NCI-H446 treated with DMSO at 0.1 percent for 48 hours (cell line): ENCODE measurements at regions not wholly inside any gene's neighbourhood (a gene's known extent, or its start where the extent isn't known, plus 50 kb on each side); places are given as distances from the start of the nearest gene placed in this dataset.
"Not testable (repeated sequence)": the region's sequence is repeated elsewhere in the genome, so short reads cannot be mapped to it uniquely, and the experiment has no call there.

ENCODE experiments used
- DNase-seq: peaks from one replicate; lab custom pipeline; 2025; lab: John Stamatoyannopoulos, UW

DNA sequence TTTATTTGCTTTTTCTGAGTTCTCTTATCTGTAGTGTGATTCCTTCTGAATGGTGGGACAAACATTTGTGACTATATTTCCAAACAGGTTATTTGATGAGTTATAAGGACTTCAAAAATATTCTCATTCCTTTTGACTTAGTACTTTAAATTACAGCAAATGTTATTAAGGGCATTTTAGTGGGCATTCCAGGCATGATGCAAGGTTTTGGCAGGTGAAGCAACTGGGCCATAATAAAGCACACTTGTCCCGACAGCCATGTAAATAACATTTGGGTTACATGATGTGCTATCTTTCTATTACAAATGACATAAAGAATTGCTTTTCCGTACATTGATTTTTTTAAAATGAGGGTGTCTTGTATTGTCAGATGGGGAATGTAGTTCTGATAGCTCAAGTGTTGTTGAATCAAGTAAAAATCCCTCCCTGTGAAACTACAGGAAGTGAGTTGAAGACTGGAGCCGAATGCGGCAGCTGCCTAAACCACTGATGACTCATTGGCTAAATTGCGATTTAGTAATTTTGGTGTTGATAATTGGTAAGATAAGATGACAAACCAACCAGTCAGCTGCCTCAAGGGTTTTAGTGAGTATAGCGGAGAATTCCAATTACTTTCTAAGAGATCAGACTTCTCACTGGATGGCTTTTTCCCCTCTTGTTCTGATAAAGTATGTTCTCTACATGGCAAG is 231.3 kb upstream of the NPY start:
- DNase-seq = no peak

DNA sequence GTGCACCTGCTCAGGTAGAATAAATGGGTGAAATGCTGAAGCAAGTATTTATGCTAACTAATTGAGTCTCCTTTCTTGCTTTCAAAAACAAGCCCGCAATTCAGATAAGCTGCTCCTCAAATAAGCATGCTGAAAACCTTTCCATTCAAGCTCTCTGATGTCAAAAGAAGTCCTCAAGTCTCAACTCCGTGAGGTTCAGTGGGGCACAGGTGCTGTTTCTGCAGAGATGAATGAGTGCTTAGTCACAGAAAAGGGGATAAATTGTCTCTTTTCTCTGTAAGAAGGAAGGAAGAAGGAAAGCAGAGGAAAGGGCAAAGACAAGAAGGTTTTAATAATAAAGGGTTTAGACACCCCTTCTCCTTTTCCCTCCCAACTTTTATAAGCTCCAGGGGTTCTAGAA is 229.8 kb upstream of the NPY start:
- no peak for DNase-seq

DNA sequence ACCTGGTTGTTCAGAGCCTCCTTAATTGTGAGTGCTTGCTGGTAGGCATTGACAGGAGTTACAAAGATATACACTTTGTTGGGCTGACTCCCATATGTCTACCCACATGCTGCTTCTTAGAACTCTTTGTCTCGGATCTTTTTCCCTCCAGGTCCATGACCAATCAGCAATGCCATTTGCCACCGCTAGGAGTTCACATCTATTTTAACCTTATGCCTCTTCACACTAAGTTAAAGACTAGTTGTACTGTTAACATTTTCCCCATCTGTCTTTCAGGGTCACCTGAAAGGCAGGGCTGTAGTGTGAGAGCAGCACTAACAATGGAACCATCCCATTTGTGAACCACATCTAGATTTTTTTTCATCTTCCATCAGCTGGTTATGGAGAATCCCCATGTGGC is 226.7 kb upstream of the NPY start:
- DNase-seq = no peak

DNA sequence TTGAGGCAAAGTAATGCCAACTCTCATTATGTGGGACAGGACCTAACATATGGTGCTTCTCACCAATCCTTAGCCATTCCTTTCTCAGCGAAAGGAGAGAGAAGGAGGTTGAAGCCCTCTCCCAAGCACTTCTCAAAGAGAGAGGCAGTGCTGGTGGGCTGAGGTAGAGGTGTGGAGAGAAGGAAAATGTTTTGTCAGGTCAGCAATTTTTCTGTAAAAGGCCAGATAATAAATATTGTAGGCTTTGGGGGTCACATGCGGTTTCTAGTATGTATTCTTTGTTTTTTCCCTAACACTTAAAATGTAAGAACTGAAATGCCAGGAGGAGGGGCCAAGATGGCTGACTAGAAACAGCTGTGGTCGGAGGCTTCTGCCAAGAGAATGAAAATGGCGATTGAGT is 225.0 kb upstream of the NPY start:
- DNase-seq = no peak

DNA sequence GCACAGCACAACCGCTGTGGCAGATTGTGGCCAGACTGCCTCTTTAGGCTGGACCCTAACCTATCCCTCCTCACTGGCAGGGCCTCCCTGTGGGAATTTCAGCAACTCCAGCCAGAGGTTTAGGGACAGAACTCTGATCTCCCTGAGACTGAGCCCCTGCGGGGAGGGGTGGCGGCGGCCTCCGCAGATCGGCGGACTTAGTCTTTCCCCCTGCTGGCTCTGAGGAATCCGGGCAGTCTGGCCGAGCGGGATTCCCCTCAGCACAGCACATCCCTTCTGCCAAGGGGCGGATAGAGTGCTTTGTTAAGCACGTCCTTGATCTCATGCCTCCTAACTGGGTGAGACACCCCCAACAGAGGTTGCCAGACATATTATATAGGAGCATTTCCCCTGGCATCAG is 224.2 kb upstream of the NPY start:
- no peak for DNase-seq

DNA sequence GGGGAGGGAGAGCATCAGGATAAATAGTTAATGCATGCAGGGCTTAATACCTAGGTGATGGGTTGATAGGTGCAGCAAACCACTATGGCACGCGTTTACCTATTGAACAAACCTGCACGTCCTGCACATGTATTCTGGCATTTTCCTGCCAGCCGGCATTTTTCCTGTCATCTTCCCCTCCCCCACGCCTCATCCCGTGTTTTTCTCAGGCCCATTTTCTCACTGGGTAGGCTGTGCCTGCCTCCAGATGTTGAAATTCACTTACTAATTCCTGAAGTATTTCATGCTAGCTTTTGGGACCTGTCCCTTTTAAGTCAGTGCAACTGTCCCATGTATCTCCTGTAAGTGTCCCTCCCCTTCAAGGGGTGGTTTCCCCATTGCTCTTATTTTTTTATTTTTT is 220.3 kb upstream of the NPY start:
- DNase-seq = no peak

DNA sequence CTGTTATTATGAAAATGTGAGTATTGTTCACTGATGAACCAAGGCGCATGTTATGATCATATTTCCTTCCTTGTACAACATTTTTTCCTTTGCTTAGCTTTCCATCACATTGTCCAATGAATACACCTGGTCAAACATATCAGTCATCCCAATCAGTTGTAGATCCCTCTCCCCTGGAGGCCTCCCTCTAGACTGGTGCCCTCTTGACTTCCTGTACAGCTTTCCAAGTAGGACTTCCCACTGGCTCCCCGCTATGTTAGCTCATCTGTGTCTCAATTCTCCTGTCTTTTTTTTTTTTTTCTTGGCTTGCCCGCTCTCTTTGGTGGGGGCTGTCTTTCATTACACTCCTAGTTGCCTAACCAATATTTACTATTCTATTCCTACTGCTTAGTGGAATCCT is 214.2 kb upstream of the NPY start:
- DNase-seq = no peak

DNA sequence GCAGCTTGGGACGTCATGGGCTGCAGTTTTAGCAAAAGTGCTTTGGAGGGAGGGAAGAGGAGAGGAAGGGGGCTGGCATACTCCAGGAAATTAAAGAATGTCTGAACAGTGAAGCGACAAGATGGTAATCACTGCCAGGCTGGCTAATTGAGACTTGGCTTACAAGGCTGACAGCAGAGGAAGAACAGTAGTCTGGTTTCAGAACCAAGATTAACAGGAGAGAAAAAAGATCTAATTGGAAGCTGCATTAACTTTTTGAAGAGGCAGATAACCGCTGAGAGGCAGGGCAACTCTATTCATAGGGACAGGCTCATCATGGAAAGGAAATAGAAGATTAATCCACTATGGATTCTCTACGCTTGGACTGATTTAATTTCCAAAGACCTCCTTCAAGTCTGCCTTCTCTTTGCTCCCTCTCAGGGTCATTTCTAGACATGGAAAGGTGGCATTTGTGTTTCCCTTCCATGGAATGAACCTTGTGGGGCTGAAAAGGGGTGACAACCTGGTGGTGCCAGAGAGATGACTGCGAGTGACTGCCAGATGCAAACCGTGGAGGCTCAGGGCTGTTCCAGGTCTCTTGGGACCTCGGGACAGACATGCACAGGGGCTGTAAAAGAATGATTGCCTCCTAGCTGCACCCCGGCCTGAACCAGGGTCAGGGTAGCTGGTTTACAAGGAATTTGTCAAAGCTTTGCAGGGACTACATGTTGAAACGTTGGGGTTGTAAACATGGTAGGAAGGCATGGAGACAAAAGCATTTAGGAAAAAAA is 210.2 kb upstream of the NPY start:
- DNase-seq = no peak

DNA sequence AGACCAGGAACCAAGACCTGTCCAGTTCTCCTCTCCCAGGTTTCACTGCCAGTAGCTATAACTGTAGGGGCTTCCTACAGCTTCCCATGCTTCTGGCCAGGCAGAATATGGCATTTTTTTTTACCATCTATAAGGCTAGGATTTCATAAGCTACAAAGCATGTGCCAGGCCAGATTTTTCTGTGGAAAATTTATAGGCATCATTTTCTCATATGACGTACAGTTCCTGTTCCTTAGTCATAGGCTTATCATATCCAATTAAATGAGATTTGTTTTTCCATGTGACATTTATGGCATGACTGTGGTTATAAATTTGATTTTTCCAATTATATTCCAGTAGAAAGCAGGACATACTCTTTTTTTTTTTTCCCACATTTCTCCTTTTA is 208.6 kb upstream of the NPY start:
- no peak for DNase-seq

DNA sequence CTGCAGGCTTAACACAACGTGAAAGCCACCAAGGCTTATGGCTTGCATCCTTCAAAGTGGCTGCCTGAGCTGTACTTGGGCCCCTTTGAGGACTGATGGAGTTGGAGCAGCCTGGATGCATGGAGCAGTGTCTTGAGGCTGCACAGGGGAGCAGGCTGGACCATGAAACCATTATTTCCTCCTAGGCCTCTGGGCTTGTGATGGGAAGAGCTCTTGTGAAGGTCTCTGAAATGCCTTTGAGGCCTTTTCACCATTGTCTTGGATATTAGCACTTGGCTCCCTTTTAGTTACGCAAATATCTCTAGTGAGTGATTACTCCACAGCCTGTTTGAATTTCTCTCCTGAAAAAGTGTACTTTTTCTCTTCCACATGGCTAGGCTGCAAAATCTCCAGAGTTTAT is 201.2 kb upstream of the NPY start:
- no peak for DNase-seq

DNA sequence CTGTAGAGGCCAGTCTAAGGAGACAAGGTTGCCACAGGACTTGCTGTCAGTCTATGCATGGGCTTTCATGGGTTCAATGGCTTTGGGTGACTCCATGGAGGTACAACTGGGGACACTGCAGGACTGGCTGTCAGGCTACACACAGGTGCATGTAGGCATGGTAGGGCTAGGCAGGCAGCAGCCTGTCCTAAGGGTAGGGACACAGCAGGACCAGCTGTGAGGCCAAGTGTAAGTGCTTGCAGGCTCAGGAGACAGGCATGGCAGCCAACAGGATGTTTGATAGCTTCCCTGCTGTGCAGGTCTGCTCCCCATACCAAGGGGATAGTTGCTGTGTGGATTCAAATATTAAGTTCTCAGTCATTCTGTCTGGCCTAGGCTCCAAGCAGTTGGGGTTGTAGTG is 181.0 kb upstream of the NPY start:
- no peak for DNase-seq

DNA sequence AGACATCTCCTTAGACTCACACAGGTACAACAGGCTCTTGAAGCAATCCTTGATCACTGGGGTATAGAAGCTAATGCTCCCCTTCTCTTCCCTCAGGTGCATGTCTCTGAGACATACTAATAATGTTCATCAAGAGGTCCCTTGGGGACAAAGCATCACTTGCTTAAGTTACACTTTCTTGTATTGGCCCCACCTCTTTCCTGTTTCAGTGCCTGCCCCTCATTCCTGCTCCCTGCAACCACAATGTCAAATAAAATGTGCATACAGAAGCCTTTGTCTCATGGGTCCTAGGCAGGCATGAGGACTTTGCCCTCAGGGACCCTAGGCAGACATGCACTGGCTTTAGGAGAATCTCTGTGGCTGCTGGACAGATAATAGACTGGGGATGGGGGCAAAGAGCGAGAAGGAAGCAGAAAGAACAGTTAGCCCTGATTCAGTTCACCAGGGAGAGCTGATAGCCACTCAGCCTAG is 175.0 kb upstream of the NPY start:
- no peak for DNase-seq

DNA sequence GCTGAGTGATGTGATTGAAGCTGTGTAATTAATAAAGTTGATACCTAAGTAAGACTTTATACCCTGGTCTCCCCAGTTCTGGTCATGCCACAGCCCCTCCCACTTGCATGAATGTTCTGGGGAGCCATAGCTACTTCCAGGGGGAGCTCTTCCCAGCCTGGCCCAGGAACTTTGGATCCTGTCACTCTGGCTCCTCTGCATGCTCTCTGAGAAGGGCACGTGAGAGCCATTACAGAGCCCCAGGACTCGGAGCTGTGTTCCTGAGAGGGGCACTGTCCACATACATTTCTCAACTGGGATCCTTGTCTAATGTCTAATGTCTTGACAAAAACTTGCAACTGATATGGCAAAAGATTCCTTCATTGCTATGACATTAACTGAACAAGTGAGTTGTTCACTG is 173.9 kb upstream of the NPY start:
- DNase-seq = no peak

DNA sequence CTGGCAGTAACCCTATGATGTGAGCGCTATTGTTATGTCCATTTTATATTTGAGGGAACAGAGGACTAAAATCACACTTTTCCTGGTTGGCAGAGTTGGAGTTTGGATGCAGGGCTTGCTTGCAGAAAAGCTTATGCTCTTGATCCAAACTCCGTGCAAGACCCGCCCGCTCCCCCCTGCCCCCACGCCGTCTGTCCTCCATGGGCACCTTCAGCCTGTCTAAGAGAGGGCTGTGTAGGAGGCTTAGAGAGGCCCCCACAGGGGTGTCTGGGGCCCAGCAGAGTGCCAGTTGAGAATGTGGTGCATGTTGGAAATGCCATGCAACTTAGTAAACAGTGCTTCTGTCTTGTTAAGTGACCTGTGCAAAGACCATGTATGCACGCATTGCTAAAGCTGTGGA is 170.5 kb upstream of the NPY start:
- DNase-seq = no peak

DNA sequence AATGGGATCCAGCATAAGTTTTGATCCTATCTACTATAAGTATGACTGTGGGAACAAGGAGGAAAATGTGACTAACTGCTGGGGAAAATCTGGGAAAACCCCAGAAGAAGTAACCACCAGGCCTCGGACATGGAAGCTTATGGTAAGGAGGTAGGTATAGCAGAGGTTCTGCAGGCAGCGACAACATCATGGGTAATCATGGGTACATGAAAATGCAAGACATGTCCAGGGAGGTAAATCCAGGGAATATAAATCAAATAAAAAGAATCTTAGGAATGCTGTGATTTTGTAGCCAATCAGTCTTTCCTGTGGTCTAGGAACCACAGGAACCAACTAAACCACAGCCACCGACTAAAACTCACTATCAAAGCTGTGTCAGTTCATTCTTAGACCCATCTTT is 168.3 kb upstream of the NPY start:
- DNase-seq = no peak

DNA sequence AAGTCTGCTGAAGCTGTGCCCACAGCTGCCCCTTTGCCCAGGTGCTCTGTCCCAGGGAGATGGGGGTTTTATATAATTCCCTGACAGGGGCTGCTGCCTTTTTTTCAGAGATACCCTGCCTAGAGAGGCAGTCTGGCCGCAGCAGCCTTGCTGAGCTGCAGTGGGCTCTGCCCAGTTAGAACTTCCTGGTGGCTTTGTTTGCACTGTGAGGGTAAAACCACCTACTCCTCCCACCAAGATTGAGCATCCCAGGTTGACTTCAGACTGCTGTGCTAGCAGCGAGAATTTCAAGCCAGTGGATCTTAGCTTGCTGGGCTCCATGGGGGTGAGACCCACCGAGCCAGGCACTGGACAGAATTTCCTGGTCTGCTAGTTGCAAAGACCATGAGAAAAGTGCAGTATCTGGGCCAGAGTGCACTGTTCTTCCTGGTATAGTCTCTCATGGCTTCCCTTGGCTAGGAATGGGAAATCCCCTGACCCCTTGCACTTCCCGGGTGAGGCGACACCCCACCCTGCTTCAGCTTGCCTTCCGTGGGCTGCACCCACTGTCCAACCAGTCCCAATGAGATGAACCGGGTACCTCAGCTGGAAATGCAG is 166.0 kb upstream of the NPY start:
- DNase-seq = not testable (repeated sequence)

DNA sequence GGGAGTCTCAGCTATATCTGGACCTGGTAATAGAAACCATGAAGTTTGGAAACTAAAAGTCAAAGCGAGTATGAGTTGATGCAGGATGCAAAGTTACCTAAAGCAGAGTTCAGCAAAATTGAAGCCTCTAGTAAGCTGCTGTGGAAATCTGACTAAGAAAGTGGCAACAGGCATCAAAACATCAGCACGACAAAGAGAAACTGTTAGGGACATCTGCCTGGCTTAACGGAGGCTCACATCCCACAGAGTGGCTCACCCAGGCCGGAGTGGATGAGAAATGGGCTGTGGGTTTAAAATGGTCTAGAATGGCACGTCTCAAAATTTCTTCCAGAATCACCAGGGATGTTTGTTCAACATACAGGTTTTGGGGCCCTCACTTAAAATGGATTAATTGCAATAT is 164.1 kb upstream of the NPY start:
- DNase-seq = no peak

DNA sequence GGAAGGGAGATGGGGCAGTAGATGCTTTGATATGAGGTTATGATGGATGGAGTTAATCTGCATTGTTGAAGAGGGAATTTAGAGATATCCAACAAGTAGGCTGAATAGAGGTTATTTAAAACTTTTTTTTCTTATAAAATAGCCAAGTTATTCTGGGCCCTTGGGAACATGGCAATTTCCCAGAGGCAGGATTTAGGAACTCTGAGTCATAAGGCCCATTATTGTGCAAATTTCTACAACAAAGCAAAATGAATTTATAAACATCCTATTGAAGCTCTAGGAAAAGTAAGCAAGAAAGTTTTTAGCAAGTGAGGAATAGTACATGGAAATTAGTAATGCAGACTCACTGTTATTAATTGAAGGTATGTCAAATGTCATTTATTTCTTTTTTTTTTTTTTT is 160.9 kb upstream of the NPY start:
- DNase-seq = no peak

DNA sequence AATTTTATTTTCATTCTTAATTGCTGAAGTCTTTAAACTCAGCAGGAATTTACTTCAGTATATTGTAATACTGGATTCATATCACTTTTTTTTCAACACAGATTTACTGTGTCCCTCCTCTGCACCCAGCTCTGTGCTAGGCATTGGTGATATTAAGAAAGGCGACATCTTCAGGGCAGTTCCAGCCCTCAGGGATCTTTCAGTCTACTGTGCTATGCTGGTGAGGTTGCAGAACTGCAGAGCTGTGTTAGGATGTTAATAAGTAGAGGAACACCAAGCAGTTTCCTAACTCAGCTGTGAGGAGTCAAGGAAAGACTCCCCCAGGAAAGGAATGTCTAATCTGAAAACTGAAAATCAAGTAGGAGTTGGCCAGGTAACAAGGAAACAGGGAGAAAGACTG is 158.2 kb upstream of the NPY start:
- DNase-seq = no peak

DNA sequence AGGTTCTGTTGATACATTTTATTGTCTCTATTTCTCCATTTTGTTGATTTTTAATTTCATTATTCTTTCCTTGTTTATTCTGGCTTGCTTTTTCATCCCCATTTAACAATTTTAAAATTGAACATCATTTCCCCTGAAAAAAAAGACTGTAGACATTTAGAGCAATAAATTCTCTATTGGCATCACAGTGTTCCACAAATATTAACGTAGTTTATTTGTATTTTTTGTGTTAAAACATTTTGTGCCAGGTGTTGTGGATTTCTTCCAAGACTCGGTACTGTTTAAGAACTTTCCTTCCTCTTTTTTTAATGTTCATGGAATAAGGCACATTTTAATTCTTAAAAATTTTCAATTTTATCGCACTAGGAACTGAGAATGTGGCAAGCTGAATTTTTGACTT is 156.1 kb upstream of the NPY start:
- DNase-seq = no peak

DNA sequence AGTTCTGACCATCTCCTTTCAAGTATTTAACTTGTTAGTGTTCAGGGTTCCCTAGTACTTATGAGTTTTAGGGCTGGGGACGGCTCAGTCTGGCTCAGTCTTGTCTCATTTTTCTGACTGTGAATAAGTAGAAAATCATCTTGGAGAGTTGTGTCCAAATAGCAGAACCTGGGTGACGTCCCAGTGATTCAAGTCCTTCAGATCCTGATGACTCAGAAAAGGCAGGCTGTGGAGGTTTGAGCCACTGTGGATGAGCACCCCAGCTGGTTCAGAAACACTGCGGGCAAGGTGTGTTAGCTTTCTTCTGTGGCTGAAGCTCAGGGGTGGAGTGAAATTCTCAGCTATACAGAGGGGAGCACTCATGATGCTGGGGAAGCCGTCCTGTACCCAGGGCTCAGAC is 154.4 kb upstream of the NPY start:
- no peak for DNase-seq

DNA sequence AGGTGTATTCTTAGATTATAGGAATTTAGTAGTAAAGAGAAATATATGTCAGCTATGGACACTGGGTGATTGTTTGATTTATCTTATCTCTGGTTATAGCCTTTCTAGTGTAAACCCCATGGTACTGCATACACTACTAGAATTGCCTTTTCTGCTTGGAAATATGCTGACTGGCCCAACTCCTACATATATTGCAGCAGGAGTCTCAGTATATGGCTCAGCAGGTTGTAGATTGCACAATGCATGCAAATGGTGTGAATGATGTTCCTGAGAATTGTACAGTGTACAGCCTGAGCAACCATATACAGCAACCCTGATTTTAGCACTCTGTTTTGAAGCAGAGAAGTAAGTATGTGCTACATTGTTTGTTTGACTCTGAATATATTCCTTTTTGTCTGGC is 153.4 kb upstream of the NPY start:
- no peak for DNase-seq

DNA sequence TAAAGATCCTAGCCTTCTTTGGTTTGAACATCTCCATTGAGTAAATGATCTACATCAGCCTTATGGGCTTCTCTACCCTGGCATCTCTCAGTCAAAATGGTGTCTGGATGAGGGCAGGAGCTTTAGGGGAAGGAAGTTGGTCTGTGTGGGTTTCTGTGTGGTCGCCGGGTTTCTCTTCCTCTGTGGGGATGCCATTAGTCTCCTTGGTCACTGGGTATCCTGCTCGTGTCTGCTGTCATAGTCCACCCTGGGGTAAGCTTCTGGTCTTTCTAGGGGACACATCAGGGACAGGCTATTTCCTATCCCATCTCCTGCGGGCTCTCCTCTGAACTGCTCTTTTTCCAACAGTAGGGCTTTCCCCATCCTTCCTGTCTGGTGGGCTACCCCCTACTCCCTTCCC is 150.3 kb upstream of the NPY start:
- no peak for DNase-seq

DNA sequence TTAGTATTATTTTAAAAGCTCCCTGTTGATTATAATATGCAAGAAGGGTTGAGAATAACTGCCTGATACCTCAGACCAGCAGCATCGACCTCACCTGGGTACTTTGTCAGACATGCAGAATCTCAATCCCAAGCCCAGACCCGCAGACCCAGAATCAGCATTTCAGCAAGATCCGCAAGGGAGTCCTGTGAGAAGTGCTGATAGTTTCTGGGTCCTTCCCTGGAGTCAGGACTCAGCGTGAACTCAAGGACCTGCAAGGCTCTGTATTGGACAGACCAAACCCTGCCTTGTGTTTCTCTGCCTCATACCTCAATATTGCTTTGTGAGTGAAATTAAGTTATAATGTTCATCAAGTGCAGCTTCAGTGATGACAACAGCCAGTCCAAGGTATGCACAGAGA is 149.5 kb upstream of the NPY start:
- no peak for DNase-seq
